ENCODE measurements at regions not wholly inside any gene's neighbourhood (a gene's known extent, or its start where the extent isn't known, plus 50 kb on each side); places are given as distances from the start of the nearest gene placed in this dataset.

DNA sequence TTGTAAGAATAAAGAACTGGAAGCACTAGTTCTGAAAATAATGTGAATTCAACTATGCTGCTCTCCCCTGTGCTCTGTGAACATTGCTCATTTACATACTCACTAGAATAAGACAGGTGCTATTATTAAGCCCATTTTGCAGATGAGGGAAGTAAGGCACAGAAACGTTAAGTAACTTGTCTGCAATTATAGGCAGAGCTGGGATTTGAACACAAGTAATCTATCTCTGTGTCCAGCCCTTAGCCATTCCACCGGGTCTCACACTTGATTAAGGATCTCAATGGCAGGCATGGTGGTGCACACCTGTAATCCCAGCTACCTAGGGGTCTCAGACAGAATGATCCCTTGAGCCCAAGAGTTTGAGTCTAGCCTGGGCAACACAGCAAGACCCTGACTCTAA is 357.7 kb downstream of the CD83 start:
- Mint-ChIP-seq H3K36me3 (ENCODE audit: low read depth, unreplicated experiment) (no peaks in the 10 kb centered on the region), H3K9me3 (ENCODE audit: unreplicated experiment) (peaks cover 11% of the 10 kb centered on the region), H3K4me3 (ENCODE audit: unreplicated experiment) (no peak overlapping the region), H3K27me3 (ENCODE audit: low read depth, unreplicated experiment) (peaks cover 3% of the 10 kb centered on the region), H3K4me1 (ENCODE audit: low read depth, unreplicated experiment) (peaks cover 10% of the 10 kb centered on the region), H3K27ac (ENCODE audit: unreplicated experiment) (no peak overlapping the region)
- H3K27me3 ChIP-seq (ENCODE audit: insufficient read depth, low read length): no peaks in the 10 kb centered on the region
- no peak overlapping the region for H2AFZ ChIP-seq (ENCODE audit: low read depth, low read length)
- H3K36me3 ChIP-seq (ENCODE audit: insufficient read depth, low read length): no peaks in the 10 kb centered on the region
- H3K9me3 ChIP-seq (ENCODE audit: insufficient read depth, low read depth, low read length): no peaks in the 10 kb centered on the region
- no peak overlapping the region for H3K4me3 ChIP-seq (ENCODE audit: insufficient read depth, low read depth, low read length)
- H3K27ac ChIP-seq (ENCODE audit: low read depth, low read length): no peak overlapping the region
- FAIRE-seq (no peak), DNase-seq (ENCODE audit: low read depth) (no peak)
- H3K79me2 ChIP-seq (ENCODE audit: insufficient read depth, low read length): no peaks in the 10 kb centered on the region
- H3K9ac ChIP-seq (ENCODE audit: low read length): no peak overlapping the region
- no peaks in the 10 kb centered on the region for H4K20me1 ChIP-seq (ENCODE audit: insufficient read depth, low read length)
- no peak overlapping the region for H3K4me2 ChIP-seq (ENCODE audit: low read length)
- peaks cover 17% of the 10 kb centered on the region for H3K4me1 ChIP-seq (ENCODE audit: insufficient read depth, low read length)
- TF ChIP-seq, protein P1, sequence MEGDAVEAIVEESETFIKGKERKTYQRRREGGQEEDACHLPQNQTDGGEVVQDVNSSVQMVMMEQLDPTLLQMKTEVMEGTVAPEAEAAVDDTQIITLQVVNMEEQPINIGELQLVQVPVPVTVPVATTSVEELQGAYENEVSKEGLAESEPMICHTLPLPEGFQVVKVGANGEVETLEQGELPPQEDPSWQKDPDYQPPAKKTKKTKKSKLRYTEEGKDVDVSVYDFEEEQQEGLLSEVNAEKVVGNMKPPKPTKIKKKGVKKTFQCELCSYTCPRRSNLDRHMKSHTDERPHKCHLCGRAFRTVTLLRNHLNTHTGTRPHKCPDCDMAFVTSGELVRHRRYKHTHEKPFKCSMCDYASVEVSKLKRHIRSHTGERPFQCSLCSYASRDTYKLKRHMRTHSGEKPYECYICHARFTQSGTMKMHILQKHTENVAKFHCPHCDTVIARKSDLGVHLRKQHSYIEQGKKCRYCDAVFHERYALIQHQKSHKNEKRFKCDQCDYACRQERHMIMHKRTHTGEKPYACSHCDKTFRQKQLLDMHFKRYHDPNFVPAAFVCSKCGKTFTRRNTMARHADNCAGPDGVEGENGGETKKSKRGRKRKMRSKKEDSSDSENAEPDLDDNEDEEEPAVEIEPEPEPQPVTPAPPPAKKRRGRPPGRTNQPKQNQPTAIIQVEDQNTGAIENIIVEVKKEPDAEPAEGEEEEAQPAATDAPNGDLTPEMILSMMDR (IDR thresholded peaks at IDR 0.05; ENCODE audit: insufficient read depth, low read depth, low read length): no peak
- TF ChIP-seq EZH2 (IDR thresholded peaks at IDR 0.05; ENCODE audit: insufficient read depth, low read length): no peak

DNA sequence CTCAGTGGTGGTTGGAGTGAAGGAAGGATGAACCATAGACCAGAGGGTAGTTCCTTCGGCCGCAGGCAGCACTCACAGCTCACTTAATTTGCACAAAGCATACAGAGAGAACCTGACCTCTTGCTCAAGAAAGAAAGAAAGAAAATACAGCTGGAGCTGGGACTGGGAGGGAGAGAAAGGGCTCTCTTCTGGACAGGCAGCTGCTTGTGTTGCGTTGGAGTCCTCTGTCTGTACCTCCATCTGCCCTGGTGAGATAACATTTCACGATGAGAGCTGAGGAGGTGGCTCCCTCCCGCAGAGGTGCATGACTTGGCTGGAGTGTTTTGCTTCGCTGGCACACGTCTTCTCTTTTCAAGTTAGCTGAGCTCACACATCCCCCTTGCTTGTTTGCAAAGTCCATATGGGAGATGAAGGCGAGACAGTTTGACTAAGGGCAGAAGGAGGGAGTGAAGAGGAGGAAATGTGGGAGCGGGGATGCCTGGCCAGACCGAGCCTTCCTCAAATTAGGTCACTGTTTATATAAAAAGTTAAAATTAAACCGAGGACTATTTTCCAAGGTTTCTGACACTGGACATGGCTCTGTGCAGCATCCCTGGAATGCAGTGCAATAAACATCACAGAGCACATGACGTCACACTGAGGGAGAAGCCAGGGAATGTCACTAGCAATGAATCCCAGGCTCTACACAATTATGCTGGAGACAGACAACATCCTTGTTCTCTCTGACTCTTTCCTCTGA is 359.4 kb downstream of the CD83 start:
- peak overlapping the region; percentile 57 for H2AFZ ChIP-seq (ENCODE audit: low read depth, low read length)
- no peaks in the 10 kb centered on the region for H3K27me3 ChIP-seq (ENCODE audit: insufficient read depth, low read length)
- peak; percentile 76 for FAIRE-seq
- H3K9me3 Mint-ChIP-seq (ENCODE audit: unreplicated experiment): peaks cover 13% of the 10 kb centered on the region
- H3K27me3 Mint-ChIP-seq (ENCODE audit: low read depth, unreplicated experiment): peaks cover 3% of the 10 kb centered on the region
- H3K4me3 Mint-ChIP-seq (ENCODE audit: unreplicated experiment): no peak overlapping the region
- H3K36me3 Mint-ChIP-seq (ENCODE audit: low read depth, unreplicated experiment): no peaks in the 10 kb centered on the region
- TF ChIP-seq, protein P1 (IDR thresholded peaks at IDR 0.05; ENCODE audit: insufficient read depth, low read depth, low read length): no peak
- no peak for TF ChIP-seq EZH2 (IDR thresholded peaks at IDR 0.05; ENCODE audit: insufficient read depth, low read length)
- H3K27ac Mint-ChIP-seq (ENCODE audit: unreplicated experiment): no peak overlapping the region
- H3K79me2 ChIP-seq (ENCODE audit: insufficient read depth, low read length): no peaks in the 10 kb centered on the region
- peak overlapping the region; percentile 24 for H3K4me3 ChIP-seq (ENCODE audit: insufficient read depth, low read depth, low read length)
- DNase-seq (ENCODE audit: low read depth): peak; percentile 96
- H3K9me3 ChIP-seq (ENCODE audit: insufficient read depth, low read depth, low read length): no peaks in the 10 kb centered on the region
- H4K20me1 ChIP-seq (ENCODE audit: insufficient read depth, low read length): no peaks in the 10 kb centered on the region
- H3K4me1 Mint-ChIP-seq (ENCODE audit: low read depth, unreplicated experiment): peaks cover 10% of the 10 kb centered on the region
- peak overlapping the region; percentile 51 for H3K27ac ChIP-seq (ENCODE audit: low read depth, low read length)
- H3K4me1 ChIP-seq (ENCODE audit: insufficient read depth, low read length): peaks cover 17% of the 10 kb centered on the region
- H3K36me3 ChIP-seq (ENCODE audit: insufficient read depth, low read length): no peaks in the 10 kb centered on the region
- peak overlapping the region; percentile 77 for H3K4me2 ChIP-seq (ENCODE audit: low read length)
- H3K9ac ChIP-seq (ENCODE audit: low read length): peak overlapping the region; percentile 51

DNA sequence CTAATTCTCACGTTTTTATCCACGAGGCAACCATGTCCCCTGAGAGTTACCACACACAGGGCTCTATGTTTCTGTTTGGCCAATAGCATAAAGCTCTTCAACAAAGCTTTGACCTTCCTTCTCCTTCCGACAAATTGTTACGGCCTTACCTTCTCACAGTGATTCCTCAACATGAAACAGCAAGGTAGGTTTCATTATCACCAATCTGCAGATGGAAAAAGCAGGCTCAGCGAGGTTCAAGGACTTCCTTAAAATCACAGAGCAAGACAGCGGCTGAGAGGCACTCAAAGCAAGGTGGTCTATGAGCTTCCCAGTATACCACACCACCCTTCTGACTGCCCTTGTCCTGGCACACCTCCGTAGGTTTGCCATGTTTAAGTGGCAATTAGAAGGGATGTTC is 360.0 kb downstream of the CD83 start:
- no peak overlapping the region for H3K4me3 Mint-ChIP-seq (ENCODE audit: unreplicated experiment)
- Histone ChIP-seq H3K4me1 (ENCODE audit: insufficient read depth, low read length) (peaks cover 17% of the 10 kb centered on the region), H3K27ac (ENCODE audit: low read depth, low read length) (peak overlapping the region; percentile 51), H3K4me3 (ENCODE audit: insufficient read depth, low read depth, low read length) (no peak overlapping the region), H3K9me3 (ENCODE audit: insufficient read depth, low read depth, low read length) (no peaks in the 10 kb centered on the region), H3K4me2 (ENCODE audit: low read length) (peak overlapping the region; percentile 77), H3K27me3 (ENCODE audit: insufficient read depth, low read length) (no peaks in the 10 kb centered on the region), H3K9ac (ENCODE audit: low read length) (peak overlapping the region; percentile 39), H2AFZ (ENCODE audit: low read depth, low read length) (peak overlapping the region; percentile 57), H3K36me3 (ENCODE audit: insufficient read depth, low read length) (no peaks in the 10 kb centered on the region), H4K20me1 (ENCODE audit: insufficient read depth, low read length) (no peaks in the 10 kb centered on the region), H3K79me2 (ENCODE audit: insufficient read depth, low read length) (no peaks in the 10 kb centered on the region)
- H3K4me1 Mint-ChIP-seq (ENCODE audit: low read depth, unreplicated experiment): peaks cover 9% of the 10 kb centered on the region
- H3K9me3 Mint-ChIP-seq (ENCODE audit: unreplicated experiment): peaks cover 11% of the 10 kb centered on the region
- DNase-seq (ENCODE audit: low read depth) (no peak), FAIRE-seq (no peak)
- H3K36me3 Mint-ChIP-seq (ENCODE audit: low read depth, unreplicated experiment): no peaks in the 10 kb centered on the region
- TF ChIP-seq, protein P1 (IDR thresholded peaks at IDR 0.05; ENCODE audit: insufficient read depth, low read depth, low read length): no peak
- TF ChIP-seq EZH2 (IDR thresholded peaks at IDR 0.05; ENCODE audit: insufficient read depth, low read length): no peak
- no peak overlapping the region for H3K27ac Mint-ChIP-seq (ENCODE audit: unreplicated experiment)
- H3K27me3 Mint-ChIP-seq (ENCODE audit: low read depth, unreplicated experiment): peaks cover 3% of the 10 kb centered on the region
